DND-41 (cell line): ENCODE measurements at regions not wholly inside any gene's neighbourhood (a gene's known extent, or its start where the extent isn't known, plus 50 kb on each side); places are given as distances from the start of the nearest gene placed in this dataset.

Experiments
- CTCF ChIP-seq: IDR thresholded peaks from 2 replicates; pipeline ENCODE4 v1.5.1; 2012; ENCODE audit warnings: borderline replicate concordance, low read length, moderate library complexity, mild to moderate bottlenecking; ENCODE audit not compliant: poor library complexity, severe bottlenecking; ENCODE audit errors: extremely low read depth
- EZH2 ChIP-seq: IDR thresholded peaks from 3 replicates; pipeline ENCODE4 v1.6.1; 2012; ENCODE audit warnings: borderline replicate concordance, low read depth, mild to moderate bottlenecking, moderate library complexity, low read length, inconsistent platforms; ENCODE audit not compliant: severe bottlenecking

- TF ChIP-seq CTCF (no peak), EZH2 (no peak)
Observed at GRCh38 chr5:87872986-87873385, 395.7 kb downstream of the TMEM161B start.
